Tongue (tissue), 1 donor: ENCODE measurements at regions not wholly inside any gene's neighbourhood (a gene's known extent, or its start where the extent isn't known, plus 50 kb on each side); places are given as distances from the start of the nearest gene placed in this dataset.

ENCODE experiments used
- DNase-seq: peaks from one replicate; pipeline ENCODE4 v3.0.0-alpha.2; 2015

DNA sequence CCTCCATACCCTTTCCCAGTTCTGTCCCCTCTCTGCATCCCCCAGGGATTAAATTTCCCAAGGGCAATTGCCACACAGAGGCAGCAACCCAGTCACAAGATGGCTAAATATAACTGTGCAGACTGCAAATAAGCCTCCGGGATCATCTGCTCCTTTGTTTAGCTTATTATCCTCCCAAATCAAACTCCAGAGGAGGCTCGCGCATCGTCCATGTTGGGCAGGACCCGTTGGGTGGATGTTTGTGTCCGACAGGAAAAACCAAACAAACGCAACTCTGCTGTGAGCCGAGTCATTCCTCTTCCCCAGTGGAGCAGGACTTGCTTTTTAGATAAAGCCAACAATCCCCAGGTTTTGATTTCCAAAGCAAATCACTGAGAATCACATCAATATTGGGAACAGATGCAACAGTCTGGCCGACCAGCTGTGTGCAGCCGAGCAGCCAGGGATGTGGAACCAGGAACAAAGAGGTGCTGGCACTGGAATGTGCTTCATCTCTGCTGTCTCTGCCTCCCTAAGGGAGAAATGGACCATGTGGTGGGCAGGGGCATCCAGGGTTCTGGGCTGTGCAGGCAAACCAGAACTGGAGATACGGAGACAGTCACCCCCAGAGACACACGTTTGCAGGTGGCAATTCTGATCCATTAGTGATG lies 89.8 kb downstream of the PTTG1 start:
- DNase-seq: no peak
